ENCODE measurements at regions not wholly inside any gene's neighbourhood (a gene's known extent, or its start where the extent isn't known, plus 50 kb on each side); places are given as distances from the start of the nearest gene placed in this dataset.

DNA sequence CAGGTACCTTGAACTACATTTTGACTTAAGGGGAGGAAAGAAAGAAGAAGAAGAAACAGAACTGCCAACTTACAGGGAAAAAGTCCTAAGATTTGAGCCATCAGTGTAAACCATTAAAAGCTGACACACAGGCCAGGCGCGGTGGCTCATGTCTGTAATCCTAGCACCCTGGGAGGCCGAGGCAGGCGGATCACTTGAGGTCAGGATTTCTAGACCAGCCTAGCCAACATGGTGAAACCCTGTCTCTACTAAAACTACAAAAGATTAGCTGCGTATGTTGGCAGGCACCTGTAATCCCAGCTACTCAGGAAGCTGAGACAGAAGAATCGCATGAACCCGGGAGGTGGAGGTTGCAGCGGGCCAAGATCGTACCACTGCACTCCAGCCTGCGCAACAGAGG is 389.7 kb upstream of the FAM241A start:
- ChIA-PET CTCF (no interaction called here), POLR2A (no interaction called here)
- TF ChIP-seq, protein P1, sequence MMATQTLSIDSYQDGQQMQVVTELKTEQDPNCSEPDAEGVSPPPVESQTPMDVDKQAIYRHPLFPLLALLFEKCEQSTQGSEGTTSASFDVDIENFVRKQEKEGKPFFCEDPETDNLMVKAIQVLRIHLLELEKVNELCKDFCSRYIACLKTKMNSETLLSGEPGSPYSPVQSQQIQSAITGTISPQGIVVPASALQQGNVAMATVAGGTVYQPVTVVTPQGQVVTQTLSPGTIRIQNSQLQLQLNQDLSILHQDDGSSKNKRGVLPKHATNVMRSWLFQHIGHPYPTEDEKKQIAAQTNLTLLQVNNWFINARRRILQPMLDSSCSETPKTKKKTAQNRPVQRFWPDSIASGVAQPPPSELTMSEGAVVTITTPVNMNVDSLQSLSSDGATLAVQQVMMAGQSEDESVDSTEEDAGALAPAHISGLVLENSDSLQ (IDR thresholded peaks at IDR 0.05) = no peak
- TF ChIP-seq ZNF384 (IDR thresholded peaks at IDR 0.05) (no peak), SUZ12 (IDR thresholded peaks at IDR 0.05) (no peak)
- no peak for DNase-seq (ENCODE audit: extremely low spot score)

DNA sequence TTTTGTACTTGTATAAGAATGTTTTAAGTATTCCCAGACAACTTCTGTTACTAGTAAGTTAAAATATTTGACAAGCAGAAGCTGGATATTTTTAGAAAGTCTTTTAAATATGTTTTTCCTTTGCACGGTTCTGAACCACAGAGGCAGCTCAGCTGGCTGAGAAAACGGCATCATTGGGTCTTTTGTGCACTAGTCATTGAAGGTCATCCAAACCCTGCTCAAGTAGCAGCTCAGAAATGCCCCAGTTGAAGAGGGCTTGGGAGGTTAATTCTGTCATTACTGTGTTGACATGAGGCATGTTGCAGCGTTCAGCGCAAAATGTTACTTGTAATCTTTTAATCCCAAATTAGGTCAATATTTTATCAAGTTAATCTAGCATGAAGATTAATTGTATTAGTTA is 383.7 kb upstream of the FAM241A start:
- no peak for DNase-seq (ENCODE audit: extremely low spot score)
- POLR2A ChIA-PET = no interaction called here
- CTCF ChIA-PET = no interaction called here
- no peak for TF ChIP-seq LEF1 (IDR thresholded peaks at IDR 0.05; ENCODE audit: borderline replicate concordance)
- TF ChIP-seq SUZ12 (IDR thresholded peaks at IDR 0.05) = no peak
- TF ChIP-seq HDGF (IDR thresholded peaks at IDR 0.05; ENCODE audit: borderline replicate concordance) = no peak
- TF ChIP-seq FOXM1 (IDR thresholded peaks at IDR 0.05; ENCODE audit: borderline replicate concordance) = no peak
- TF ChIP-seq SP1 (IDR thresholded peaks at IDR 0.05) = no peak
- TF ChIP-seq, protein P1 (IDR thresholded peaks at IDR 0.05) = no peak
- no peak for TF ChIP-seq TARDBP (IDR thresholded peaks at IDR 0.05)
- TF ChIP-seq FOXA1 (IDR thresholded peaks at IDR 0.05) = no peak
- no peak for TF ChIP-seq L3MBTL2 (conservative IDR thresholded peaks at IDR 0.05)
- no peak for TF ChIP-seq ARNT (IDR thresholded peaks at IDR 0.05)
- TF ChIP-seq CTBP1 (IDR thresholded peaks at IDR 0.05; ENCODE audit: borderline replicate concordance) = no peak
- TF ChIP-seq FOXK2 (IDR thresholded peaks at IDR 0.05) = no peak
- no peak for TF ChIP-seq ZNF384 (IDR thresholded peaks at IDR 0.05)
- no peak for TF ChIP-seq ELF4 (IDR thresholded peaks at IDR 0.05)
- TF ChIP-seq BHLHE40 (IDR thresholded peaks at IDR 0.05; ENCODE audit: borderline replicate concordance) = no peak
- no peak for TF ChIP-seq NFRKB (IDR thresholded peaks at IDR 0.05)

DNA sequence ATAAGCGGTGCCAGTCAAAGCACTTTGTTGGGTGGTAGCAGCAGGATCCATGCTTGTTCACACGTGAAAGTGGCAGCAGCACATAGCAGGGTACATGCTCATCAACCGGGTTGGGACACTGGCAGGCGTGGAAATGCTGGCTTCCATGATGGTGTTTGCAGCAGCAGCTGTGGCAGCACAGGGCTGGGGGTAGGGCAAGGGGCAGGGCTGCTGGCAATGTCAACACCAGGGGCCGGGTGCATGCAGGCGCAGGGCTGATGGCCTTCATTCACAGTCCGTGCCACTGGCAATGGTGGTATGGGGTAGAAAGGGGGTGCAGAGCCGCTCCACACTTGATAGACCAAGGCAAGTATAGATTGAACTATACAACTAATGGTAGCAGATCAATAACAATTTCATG is 374.7 kb upstream of the FAM241A start:
- no peak for DNase-seq (ENCODE audit: extremely low spot score)
- POLR2A ChIA-PET = no interaction called here
- CTCF ChIA-PET = no interaction called here
- no peak for TF ChIP-seq L3MBTL2 (conservative IDR thresholded peaks at IDR 0.05)
- no peak for TF ChIP-seq ELF4 (IDR thresholded peaks at IDR 0.05)
- TF ChIP-seq, protein P1 (IDR thresholded peaks at IDR 0.05) = no peak
- no peak for TF ChIP-seq BHLHE40 (IDR thresholded peaks at IDR 0.05; ENCODE audit: borderline replicate concordance)
- no peak for TF ChIP-seq NFRKB (IDR thresholded peaks at IDR 0.05)
- no peak for TF ChIP-seq ZNF384 (IDR thresholded peaks at IDR 0.05)
- no peak for TF ChIP-seq TARDBP (IDR thresholded peaks at IDR 0.05)

DNA sequence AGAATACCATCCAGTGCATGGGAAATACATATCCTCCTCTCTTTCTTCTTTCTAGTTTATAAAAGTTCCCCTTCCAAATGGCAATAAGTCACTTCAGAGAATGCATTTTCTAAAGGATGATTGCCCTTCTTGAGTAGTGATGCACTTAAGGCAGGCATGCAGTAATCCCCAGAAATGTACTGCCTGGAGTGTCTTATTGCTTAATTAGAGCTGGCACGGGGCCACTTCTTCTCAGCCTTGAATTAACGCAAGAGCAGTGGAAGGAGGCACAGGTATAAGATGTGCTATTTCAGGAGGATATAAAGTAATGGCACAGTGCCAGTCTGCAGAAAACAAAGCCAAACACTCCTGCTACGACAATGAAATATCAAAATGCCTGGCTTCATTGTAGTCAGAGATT is 371.4 kb upstream of the FAM241A start:
- DNase-seq (ENCODE audit: extremely low spot score) = peak; percentile 20
- TF ChIP-seq SUZ12 (IDR thresholded peaks at IDR 0.05) (no peak), TARDBP (IDR thresholded peaks at IDR 0.05) (no peak), BHLHE40 (IDR thresholded peaks at IDR 0.05; ENCODE audit: borderline replicate concordance) (no peak), FOXA1 (IDR thresholded peaks at IDR 0.05) (no peak)
- ChIA-PET CTCF (interaction anchor here (0.5 kb wide), 1 partner anchor 120 kb away, joined by 3 read pairs; no protein-coding TSS in a partner anchor), POLR2A (no interaction called here)

DNA sequence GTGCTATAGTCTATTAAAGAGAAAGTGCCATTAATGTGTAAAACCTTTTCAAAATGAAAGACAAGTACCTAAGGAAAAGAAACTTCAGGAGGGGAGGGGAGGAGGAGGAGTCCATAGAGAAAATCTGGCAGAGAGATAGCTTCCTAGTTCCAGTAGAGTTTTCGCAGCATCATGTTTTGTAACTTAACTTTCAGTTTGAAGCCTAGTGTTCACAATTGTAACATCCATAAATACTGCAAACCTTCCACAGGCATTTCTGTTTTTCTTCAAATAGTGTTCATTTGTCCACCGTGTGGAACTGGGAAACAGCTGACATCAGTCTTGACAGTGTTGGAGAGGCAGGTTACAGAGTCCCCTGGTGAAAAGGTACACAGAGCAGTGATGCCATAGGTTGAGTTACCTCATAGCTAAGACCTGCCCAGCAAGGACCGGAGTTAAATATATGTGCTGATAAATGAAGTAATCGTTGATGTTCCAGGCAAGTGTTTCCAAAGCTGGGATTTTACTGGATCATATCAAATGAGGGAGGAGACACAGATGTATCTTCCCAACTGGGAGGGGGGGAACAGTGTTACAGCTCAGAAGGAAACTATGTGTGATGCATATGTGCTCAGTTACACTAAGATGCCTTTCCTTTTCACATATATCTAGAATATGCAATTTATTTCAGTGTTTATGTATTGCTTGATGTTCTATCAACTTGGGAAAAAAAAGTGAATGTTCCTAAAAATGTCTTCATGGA is 369.5 kb upstream of the FAM241A start:
- ChIA-PET CTCF (interaction anchor here (0.6 kb wide), 1 partner anchor 136 kb away, joined by 3 read pairs; no protein-coding TSS in a partner anchor), POLR2A (no interaction called here)
- TF ChIP-seq ZNF384 (IDR thresholded peaks at IDR 0.05) (no peak), L3MBTL2 (conservative IDR thresholded peaks at IDR 0.05) (no peak), FOXK2 (IDR thresholded peaks at IDR 0.05) (no peak), SP1 (IDR thresholded peaks at IDR 0.05) (no peak), FOXA1 (IDR thresholded peaks at IDR 0.05) (no peak), LEF1 (IDR thresholded peaks at IDR 0.05; ENCODE audit: borderline replicate concordance) (no peak), BHLHE40 (IDR thresholded peaks at IDR 0.05; ENCODE audit: borderline replicate concordance) (no peak), FOXM1 (IDR thresholded peaks at IDR 0.05; ENCODE audit: borderline replicate concordance) (no peak)
- TF ChIP-seq, protein P1 (IDR thresholded peaks at IDR 0.05) = no peak
- DNase-seq (ENCODE audit: extremely low spot score) = no peak

DNA sequence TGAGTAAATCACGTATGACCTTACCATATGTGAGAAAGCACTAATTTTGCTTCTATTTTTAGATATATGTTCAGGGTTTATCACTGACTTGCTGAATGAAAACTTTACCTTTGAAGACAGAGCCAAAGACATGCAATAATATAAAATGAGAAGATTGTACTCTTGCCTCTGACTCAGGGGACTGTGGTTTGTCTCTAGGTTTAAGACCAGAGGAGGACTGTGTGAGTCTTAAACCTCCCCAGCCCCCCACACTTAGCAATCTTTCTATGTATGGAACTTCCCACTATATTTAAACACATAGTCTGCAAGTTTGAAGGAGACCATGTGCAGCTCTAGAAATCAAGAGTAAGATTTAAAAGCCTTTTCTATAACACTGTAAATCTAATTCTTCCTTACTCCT is 368.7 kb upstream of the FAM241A start:
- CTCF ChIA-PET = interaction anchor here (0.6 to 0.7 kb wide), 2 partner anchors 120 to 137 kb away, joined by 3 read pairs; no protein-coding TSS in a partner anchor
- TF ChIP-seq, protein P1 (IDR thresholded peaks at IDR 0.05) = no peak
- TF ChIP-seq FOXM1 (IDR thresholded peaks at IDR 0.05; ENCODE audit: borderline replicate concordance) (no peak), NFRKB (IDR thresholded peaks at IDR 0.05) (no peak), FOXA1 (IDR thresholded peaks at IDR 0.05) (no peak), CTBP1 (IDR thresholded peaks at IDR 0.05; ENCODE audit: borderline replicate concordance) (no peak), ARNT (IDR thresholded peaks at IDR 0.05) (no peak), TARDBP (IDR thresholded peaks at IDR 0.05) (no peak), SUZ12 (IDR thresholded peaks at IDR 0.05) (no peak), SP1 (IDR thresholded peaks at IDR 0.05) (no peak), HDGF (IDR thresholded peaks at IDR 0.05; ENCODE audit: borderline replicate concordance) (no peak), L3MBTL2 (conservative IDR thresholded peaks at IDR 0.05) (no peak), ZNF384 (IDR thresholded peaks at IDR 0.05) (no peak), LEF1 (IDR thresholded peaks at IDR 0.05; ENCODE audit: borderline replicate concordance) (no peak), BHLHE40 (IDR thresholded peaks at IDR 0.05; ENCODE audit: borderline replicate concordance) (no peak), ELF4 (IDR thresholded peaks at IDR 0.05) (no peak), FOXK2 (IDR thresholded peaks at IDR 0.05) (no peak)
- no peak for DNase-seq (ENCODE audit: extremely low spot score)
- POLR2A ChIA-PET = no interaction called here

Data from HEK293T (cell line).